Skeletal muscle cell (primary cell): ENCODE measurements at regions not wholly inside any gene's neighbourhood (a gene's known extent, or its start where the extent isn't known, plus 50 kb on each side); places are given as distances from the start of the nearest gene placed in this dataset.

Experiments used
- DNase-seq: peaks from one replicate; pipeline ENCODE4 v3.0.0-alpha.2; 2010; ENCODE audit warnings: low read depth
- H3K4me3 ChIP-seq: 2 replicates; pipeline ENCODE4 v1.5.1; 2011; ENCODE audit warnings: low read depth, mild to moderate bottlenecking, control low read depth, low read length, moderate library complexity

DNA sequence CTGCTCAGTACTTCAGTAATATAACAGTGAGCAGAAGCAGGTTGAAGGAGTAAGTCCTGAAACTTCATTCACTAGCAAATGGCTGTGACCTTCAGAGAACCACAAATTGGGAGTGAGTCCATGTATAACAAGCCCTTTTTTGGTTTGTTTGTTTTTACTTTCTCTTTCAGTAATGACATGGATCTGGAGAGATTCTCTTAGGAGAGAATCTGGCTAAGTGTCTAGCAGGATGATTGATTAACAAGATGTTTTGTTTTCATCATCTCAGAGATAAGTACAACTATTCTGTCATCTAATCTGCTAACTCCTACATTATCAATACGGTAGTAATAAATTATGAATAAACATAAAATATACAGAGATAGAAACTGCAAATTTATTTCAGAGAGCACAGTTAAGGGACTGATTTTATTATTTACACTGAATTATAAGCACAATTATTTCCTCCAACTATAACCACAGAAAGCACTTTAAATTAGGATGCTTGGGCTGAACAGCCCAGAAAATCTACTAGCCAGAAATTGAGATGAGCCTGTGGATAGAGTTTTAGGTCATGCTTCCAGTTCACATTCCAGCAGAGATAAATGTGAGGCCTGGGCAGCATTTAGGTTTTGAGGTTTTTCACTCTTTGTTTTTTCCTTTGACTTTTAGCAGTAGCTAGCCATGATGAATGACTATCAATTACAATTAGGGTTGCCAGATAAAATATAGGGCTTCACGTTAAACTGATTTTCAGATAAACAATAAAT lies 429.3 kb upstream of the FAT3 start:
- peak; percentile 12 for DNase-seq
- H3K4me3 ChIP-seq = no peak overlapping the region

DNA sequence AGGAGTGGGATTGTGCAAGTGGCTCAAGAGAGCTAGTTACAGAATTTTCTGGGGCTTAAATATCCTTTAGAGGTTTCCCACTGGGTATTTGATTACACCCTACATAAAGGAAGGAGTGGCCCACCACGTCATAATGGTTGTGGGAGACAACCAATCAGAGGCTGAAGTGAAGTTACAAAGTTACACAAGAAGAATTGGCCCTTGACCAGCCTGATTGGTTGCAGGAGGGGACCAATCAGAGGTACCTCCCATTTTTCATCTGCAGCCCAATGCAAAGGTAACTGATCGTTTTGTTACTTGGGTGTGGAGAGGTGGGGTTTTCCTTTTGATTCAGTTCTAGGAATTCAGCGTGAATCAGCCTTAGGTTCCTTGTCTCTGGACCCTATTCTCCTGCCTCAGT lies 430.5 kb upstream of the FAT3 start:
- H3K4me3 ChIP-seq = no peak overlapping the region
- no peak for DNase-seq

DNA sequence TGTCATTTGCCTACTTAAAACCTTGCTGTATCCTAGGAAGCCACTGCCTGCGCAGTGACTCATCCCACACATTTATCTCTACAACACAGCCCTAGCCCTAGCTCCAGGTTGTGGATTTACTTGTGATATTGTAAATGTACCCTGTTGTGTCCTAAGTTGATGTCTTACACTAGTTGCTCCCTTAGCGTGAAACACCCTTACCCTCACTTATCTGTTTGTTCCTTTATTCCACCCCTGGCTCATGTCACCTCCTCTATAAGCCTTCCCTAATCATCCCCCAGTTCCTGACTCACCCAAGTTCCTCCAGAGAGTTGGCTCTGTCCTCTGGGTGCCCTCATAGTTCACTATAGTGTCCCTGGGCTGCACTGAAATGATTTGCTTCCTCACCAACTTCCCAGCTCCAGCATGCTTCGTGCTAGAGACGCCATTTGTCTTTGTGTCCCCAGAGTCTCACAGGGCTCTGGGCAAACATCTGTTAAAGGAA lies 431.8 kb upstream of the FAT3 start:
- H3K4me3 ChIP-seq = no peak overlapping the region
- DNase-seq = no peak

DNA sequence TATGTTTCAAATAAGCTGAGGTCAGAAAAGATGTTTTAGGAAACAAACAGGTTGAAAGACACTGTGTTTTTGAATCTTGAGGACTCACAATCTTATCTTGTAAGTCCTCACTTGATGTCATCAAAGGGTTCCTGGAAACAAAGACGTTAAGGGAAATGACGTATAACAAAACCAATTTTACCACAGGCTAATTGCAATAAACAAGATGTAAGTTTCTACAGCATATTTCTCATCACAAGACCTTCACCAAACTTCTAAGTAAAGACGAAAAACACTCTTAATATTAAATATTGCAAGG lies 433.5 kb upstream of the FAT3 start:
- no peak for DNase-seq
- no peak overlapping the region for H3K4me3 ChIP-seq

DNA sequence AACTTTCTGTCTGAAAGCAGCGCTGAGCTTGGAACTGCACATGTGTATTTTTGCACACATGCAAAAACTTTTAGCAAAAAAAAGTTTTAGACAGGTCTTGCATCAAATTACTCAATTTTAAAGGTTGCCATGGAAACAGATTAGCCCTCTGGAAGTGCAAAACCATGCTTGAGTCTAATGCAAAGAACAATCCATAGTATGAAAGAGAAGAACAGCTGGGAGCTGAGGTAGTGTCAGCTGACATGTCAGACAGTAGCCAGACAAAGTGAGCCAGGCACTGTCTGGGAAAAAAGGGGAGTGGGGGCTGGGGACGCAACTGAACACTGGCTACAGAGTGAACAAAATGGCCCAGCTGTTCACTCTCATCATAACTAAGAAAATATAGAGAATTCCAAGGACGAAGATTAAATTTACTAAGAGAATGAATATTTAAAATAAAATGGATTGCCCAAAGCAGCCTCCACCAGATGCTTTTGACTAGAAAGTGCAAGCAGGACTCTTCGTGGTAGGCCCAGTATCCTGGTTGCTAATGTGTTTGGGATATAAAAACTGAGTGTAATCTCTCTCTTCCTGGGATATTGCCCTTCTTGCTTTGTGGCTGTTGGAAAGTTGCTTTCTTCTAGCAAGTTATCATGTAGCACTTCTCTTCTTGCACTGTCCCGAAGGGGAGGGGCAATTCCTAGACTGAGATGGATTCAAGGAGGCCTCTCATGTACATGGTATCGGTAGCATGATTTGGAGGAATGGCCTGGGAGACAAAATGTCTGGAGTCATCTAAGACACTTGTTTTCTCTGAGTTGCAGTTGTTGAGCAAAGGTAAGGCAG lies 434.1 kb upstream of the FAT3 start:
- no peak overlapping the region for H3K4me3 ChIP-seq
- peak; percentile 30 for DNase-seq

DNA sequence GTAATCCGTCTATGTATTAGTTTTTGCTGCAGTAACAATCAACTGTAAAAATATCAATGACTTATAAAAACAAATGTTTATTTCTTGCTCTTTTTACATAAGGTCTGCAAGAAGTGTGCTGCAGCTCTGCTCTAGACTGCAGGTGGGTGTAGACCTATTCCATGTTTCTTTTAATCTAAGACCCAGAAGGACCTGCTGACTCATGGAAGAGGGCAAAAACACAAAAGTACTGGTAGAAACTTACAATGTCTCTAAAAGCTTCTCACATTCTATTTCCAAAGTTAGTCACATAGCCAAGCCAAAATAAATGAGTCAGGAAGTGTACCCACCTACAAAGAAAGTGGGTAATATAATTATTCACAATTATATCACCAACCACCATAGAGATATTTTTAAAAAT lies 435.9 kb upstream of the FAT3 start:
- H3K4me3 ChIP-seq = no peak overlapping the region
- no peak for DNase-seq

DNA sequence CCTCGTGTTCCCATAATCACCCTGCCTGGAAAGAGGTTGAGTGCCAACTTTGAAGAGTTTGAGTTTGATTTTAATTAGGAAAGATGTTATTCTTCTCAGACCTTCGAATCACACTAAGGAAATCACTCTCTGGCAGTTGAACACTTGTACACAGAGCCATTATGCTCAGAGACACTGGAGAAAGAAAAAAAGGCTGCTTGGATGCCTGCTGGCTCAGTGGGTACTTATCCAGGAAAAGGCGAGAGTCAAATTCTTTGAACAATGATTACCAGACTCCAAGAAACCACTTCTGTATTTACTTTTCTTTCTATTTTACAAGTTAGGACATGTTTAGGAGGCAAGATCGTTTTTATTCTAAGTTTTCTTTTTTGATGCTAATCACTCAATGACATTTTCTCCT lies 438.5 kb upstream of the FAT3 start:
- no peak overlapping the region for H3K4me3 ChIP-seq
- no peak for DNase-seq

DNA sequence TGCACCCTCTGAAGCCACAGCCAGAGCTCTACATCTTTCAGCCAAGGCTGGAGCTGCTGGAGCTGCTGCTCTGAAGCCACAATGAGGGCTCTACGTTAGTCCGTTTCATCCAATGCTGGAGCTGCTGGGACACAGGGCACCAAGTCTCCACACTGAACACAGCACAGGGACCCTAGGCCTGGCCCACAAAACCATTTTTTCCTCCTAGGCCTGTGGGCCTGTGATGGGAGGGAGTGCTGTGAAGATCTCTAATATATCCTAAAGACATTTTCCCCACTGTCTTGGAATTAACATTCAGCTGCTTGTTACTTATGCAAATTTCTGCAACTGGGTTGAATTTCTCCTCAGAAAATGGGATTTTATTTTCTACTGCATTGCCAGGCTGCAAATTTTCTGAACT lies 441.4 kb upstream of the FAT3 start:
- no peak overlapping the region for H3K4me3 ChIP-seq
- no peak for DNase-seq

DNA sequence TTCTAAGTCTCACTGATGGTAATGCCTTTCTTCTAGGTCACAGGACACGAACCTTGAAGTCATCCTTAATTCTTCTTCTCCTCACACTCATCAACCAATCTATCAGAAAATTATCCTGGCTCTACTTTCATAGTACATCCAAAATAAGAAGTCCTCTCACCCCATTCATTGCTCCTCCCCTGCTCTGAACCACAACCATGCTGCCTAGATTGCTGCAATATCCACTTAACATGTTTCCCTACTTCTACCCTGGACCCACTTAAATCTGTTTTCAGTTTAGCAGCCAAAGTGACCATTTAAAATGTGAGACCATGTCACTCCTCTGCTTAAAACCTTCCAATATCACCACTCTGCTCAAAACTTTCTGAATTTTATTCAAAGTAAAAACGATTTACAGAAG lies 445.9 kb upstream of the FAT3 start:
- no peak overlapping the region for H3K4me3 ChIP-seq
- no peak for DNase-seq

DNA sequence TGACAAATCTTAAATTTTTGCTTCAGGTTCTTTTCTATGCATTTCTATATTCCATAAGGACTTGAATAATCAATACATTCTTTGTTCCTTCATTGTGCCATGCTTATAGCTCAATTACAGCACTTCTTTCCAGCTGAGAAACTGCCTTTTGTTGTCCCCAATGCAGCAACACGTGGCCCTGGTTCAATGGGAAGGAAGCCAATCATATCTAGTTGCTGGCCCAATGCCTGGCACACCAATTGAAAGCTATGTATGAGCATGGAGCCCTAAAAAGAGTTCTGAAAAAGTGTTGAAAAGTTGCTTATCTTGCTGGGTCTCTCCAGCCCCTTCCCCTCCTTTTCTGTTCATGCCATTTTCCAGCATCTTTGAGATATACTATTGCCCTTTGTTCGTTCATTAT lies 448.0 kb upstream of the FAT3 start:
- no peak for DNase-seq
- no peak overlapping the region for H3K4me3 ChIP-seq

DNA sequence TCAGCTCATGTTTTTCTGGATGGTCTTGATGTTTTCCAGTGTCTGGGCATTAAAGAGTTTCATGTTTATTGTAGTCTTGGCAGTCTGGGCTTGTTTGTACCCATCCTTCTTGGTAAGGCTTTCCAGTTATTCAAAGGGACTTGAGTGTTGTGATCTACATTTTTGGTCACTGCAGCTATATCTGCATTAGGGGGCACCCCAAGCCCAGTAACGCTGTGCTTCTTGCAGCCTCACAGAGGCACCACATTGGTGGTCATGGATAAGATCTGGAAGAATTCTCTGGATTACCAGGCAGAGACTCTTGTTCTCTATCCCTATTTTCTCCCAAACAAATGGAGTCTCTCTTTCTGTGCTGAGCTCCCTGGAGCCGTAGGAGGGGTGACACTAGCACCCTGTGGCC lies 451.5 kb upstream of the FAT3 start:
- DNase-seq = no peak
- H3K4me3 ChIP-seq = no peak overlapping the region

DNA sequence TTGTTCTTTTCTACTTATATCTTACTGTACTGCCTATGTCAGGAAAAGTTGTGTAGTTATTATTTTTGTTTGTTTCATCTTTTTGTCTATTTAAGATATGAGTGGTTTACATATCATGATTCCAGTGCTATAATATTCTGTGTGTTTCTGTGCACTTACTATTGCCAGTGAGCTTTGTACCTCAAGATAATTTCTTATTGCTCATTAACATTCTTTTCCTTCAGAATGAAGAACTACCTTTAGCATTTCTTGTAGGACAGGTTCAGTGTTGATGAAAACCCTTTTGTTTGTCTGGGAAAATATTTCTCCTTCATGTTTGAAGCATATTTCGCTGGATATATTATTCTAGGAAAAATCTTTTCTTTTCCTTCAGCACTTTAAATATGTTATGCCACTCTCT lies 452.7 kb upstream of the FAT3 start:
- H3K4me3 ChIP-seq = no peak overlapping the region
- no peak for DNase-seq

DNA sequence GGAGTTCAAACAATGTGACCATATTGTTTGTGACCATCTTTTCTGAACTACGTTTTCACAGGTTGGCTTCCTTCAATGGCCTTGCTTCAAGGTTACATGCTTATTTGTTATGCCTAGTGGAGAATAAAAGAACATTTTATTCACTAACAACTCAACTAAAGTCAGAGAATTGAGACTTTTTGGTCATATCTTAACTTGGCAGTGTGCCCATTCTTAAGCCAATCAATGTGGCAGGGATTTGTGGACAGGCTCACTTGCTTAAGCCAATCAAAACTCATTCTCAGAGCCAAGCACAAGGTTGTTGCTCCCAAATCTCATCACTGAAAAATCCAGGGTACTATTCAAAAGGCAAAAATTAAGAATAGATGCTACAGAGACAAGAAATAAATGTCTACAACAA lies 455.8 kb upstream of the FAT3 start:
- no peak overlapping the region for H3K4me3 ChIP-seq
- DNase-seq = no peak

DNA sequence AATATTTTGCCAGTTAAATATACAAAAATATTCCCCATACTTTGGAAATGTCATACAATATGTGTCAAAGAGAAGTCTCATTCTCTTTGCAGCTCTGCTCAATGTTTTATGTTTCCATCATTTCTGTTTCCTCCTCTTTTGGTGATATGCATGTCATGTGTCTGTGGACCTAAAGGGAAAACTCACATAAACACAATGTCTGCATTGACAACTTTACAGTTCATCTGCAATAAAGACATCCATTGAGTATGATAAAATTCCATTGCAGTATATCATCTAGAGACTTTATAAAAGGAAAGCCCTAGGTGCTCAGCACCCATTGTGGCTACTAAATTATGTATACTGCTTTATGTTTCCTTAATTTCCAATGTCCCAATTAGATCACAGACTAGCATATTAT lies 461.3 kb upstream of the FAT3 start:
- no peak overlapping the region for H3K4me3 ChIP-seq
- DNase-seq = no peak

DNA sequence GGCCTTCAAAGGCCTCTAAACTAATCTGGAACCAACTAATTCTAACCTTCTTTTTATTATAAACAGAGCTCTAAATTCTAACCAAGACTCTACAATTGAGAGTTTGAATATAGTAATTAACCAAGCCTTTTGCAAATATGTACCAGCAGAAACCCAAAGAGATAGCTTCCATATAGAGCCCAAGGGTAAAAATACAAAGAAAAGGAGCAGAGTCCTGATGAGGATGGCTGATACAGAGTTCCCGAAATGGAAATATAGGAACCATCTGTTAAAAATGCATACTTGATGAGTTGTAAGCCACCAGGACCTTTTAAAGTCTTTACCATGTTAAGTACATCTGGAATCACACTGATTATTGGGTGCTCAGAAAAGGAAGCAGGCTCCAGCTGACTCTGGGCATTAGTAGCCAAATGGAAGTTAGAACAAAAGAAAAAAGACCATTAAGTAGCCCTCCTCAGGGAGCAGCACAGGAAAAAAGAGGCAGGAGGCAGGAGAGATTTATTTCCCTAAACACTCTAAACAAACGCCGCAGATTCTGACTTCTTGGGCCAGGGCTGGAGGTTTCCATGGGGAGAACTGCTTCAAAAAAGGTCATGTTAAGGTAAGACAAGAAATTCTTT lies 463.1 kb upstream of the FAT3 start:
- DNase-seq = no peak
- no peak overlapping the region for H3K4me3 ChIP-seq

DNA sequence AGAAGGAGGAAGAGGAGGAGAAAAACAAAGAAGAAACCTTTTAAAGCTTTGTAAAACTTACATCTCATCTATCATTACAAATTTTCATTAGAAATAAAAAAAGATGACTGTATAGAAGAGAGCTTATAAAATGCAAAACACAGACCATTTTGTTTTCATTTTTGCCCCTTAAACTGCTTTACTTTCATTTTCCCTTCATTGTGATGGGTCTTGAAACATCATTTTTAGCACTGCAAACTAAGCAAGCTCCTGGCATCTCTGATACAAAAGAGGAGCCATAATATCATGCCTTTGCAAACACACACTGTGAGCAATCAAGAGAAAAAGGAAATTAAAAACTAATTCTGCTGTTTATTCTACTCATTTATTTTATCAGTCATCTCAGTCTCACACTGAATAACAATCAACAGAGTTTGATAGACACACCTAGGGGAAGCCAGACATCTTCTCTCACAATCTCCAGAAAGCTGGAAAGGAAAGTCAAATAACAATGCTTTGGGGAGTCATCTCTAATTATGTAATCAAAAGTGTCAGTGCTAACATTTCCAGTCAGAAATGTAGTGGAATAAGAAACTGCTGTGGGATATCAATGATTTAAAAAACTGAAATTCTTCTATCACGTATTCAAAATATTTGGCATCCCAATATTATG lies 467.7 kb upstream of the FAT3 start:
- DNase-seq = no peak

DNA sequence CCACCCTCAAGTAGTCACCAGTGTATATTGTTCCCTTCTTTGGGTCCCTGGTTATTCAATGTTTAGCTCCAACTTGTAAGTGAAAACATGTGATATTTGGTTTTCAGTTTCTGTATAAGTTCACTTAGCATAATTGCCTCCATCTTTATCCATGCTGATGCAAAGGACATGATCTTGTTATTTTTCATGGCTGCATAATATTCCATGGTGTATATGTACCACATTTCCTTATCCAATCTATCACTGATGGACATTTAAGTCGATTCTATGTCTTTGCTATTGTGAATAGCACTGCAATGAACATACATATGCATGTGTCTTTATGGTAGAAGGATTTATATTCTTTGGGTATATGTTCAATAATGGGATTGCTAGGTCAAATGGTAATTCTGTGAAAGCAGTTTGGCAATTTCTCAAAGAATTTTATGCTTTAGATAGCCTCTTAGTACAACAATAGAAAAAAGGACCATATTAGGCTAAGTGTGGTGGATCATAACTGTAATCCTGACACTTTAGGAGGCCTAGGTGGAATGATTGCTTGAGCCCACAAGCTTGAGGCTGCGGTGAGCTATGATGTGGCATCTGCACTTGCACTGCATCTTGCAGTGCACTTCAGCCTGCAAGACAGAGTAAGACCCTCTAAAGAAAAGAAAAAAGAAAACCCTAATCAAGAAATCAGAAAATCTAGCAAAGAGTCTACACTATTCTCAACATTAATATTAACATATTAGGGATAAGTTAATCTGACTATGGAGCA lies 468.5 kb upstream of the FAT3 start:
- DNase-seq = no peak
- H3K4me3 ChIP-seq = no peak overlapping the region

More for the DNA sequence above, 467.7 kb upstream of the FAT3 start:
- H3K4me3 ChIP-seq = no peak overlapping the region

DNA sequence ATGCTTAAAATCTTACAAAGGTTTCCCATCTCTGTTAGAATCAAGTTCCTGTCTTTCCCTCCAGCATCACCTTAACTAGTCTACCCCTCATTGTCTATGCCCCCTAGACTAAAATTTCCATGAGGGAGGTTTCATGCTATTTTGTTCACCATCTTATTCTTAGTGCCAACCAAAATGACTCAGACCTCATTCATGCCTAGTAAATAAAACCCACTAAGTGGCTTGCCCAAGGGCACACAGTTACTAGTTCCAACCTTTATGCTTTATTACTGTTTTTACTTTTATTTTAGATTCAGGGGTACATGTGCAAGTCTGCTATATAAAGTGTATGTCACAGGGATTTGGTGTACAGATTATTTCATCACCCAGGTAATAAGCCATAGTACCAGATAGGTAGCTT lies 469.1 kb upstream of the FAT3 start:
- no peak overlapping the region for H3K4me3 ChIP-seq
- no peak for DNase-seq

DNA sequence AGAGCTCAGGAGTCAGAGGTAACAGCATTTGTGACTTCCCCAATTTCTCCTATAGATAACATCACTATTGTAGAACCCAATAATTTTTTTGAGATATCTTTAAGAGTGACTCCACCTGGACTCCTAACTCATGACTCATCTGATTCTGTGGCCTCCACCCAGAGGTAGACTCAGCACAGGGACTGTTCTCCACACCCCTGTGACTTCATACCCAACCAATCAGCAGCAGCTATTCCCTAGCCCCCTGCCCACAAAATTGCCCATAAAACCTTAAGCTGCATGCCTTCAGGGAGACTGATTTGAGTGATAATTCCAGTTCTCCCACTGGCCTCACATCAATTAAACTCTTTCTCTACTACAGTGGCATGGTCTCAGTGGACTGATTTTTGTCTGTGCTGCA lies 475.4 kb upstream of the FAT3 start:
- no peak overlapping the region for H3K4me3 ChIP-seq
- DNase-seq = no peak

DNA sequence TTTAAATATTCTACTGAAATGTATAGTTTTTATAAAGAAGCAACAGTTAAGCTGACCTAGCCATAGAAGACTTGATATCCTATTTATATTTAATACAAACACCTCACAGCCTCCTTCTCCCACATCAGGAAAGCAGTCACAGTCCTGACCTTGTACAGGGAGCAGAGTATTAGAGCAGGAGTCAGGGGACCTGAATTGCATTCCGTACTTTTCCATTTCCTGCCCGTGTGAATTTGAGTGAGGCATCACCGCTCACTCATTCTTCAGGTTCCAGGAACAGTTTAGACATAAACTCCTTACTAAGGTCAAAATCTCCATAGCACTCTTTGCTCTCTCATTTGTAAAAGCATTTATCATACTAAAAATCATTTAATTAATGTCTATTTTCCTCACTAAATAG lies 482.5 kb upstream of the FAT3 start:
- H3K4me3 ChIP-seq = no peak overlapping the region
- no peak for DNase-seq
